Natural killer cell (primary cell): ENCODE measurements at regions not wholly inside any gene's neighbourhood (a gene's known extent, or its start where the extent isn't known, plus 50 kb on each side); places are given as distances from the start of the nearest gene placed in this dataset.

Source experiments
- ATAC-seq, 3 donors: fragments of 150-1000 bp in 2 of 3; fragments of 200-7000 bp in 1 of 3; cut with Tn5 transposase; 1 replicate in 1 of 3; 2 replicates in 2 of 3; pipeline ENCODE4 v1.10.0; 2021; ENCODE audit warnings: mild to moderate bottlenecking in 2 of 3, moderate library complexity in 2 of 3
- DNase-seq, 2 donors: peaks; one replicate each; pipeline versions ENCODE4 v3.0.0 to v3.0.0-alpha.2; 2013 to 2021; ENCODE audit warnings: mixed read lengths in 1 of 2
- H3K27ac ChIP-seq: one replicate; pipeline ENCODE4 v1.5.1; 2013; ENCODE audit warnings: mild to moderate bottlenecking, low read length
- H3K27me3 ChIP-seq: one replicate; pipeline ENCODE4 v1.6.1; 2013; ENCODE audit warnings: low read length; ENCODE audit not compliant: control insufficient read depth, insufficient read depth
- H3K36me3 ChIP-seq: one replicate; pipeline ENCODE4 v1.6.1; 2013; ENCODE audit warnings: low read length; ENCODE audit not compliant: control insufficient read depth, insufficient read depth
- H3K4me1 ChIP-seq: one replicate; pipeline ENCODE4 v1.6.1; 2013; ENCODE audit warnings: low read length; ENCODE audit not compliant: control insufficient read depth, insufficient read depth
- H3K4me3 ChIP-seq: one replicate; pipeline ENCODE4 v1.5.1; 2013; ENCODE audit warnings: low read length
- H3K9me3 ChIP-seq: one replicate; pipeline ENCODE4 v1.6.1; 2013; ENCODE audit warnings: low read length; ENCODE audit not compliant: control insufficient read depth, insufficient read depth
- H3K27ac Mint-ChIP-seq, 2 donors: one replicate each; pipeline ENCODE4 v1.8.0; 2022; ENCODE audit warnings: mild to moderate bottlenecking in 2 of 2, mixed read lengths in 2 of 2, moderate library complexity in 1 of 2
- H3K27me3 Mint-ChIP-seq, 2 donors: one replicate each; pipeline ENCODE4 v1.8.0; 2022; ENCODE audit warnings: low read depth in 2 of 2, mixed read lengths in 2 of 2
- H3K36me3 Mint-ChIP-seq: one replicate; pipeline ENCODE4 v1.8.0; 2022; ENCODE audit warnings: mixed read lengths
- H3K4me1 Mint-ChIP-seq, 2 donors: one replicate each; pipeline ENCODE4 v1.8.0; 2022; ENCODE audit warnings: mixed read lengths in 2 of 2
- H3K4me3 Mint-ChIP-seq: one replicate; pipeline ENCODE4 v1.8.0; 2022; ENCODE audit warnings: mild to moderate bottlenecking, moderate library complexity, mixed read lengths
- H3K9me3 Mint-ChIP-seq, 2 donors: one replicate each; pipeline ENCODE4 v1.8.0; 2022; ENCODE audit warnings: mixed read lengths in 2 of 2
- WGBS: methylation state at CpG from one replicate; pipeline ENCODE4 v1.1.7; 2013; ENCODE audit warnings: missing lambda C conversion rate; ENCODE audit not compliant: insufficient coverage; 5-methylcytosine and 5-hydroxymethylcytosine counted together
- intact Hi-C: fragments of 100-400 bp; cut with micrococcal nuclease; formaldehyde crosslinking; loops from one replicate; pipeline ENCODE4 v1.14.2; 2022
- TF ChIP-seq, protein P1 (sequence below): fragments of 200-600 bp; IDR thresholded peaks from one replicate; pipeline ENCODE4 v1.8.0; 2022; ENCODE audit warnings: antibody characterized with exemption

DNA sequence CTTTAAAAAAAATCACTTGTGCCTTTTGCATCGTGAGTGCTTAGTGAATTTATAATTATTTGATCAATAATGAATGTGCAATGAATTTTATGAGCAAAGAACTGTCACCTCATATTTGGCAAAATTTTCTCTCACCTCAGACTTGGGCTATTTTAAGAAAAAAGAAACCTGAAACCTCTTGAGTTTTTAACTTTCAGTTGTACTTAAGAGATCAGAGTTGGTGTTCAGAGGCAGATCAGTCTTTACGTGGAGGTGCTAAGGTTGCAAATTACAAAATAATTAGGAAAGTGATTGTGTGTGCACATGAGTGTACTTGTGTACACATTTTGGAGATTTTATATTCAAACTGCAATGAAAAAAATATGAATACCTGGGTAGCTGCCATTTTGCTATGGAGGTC is 218.7 kb upstream of the RBFOX1 start:
- Mint-ChIP-seq H3K4me1 (no peaks in the 10 kb centered on the region), H3K4me3 (no peak overlapping the region), H3K36me3 (no peaks in the 10 kb centered on the region), H3K27ac (no peak overlapping the region), H3K27me3 (no peaks in the 10 kb centered on the region), H3K9me3 (peaks cover 0 to 4% of the 10 kb centered on the region in 2 donors)
- H3K4me3 ChIP-seq, result no peak overlapping the region
- 88% methylated on average over 1 of the region's 2 CpGs for WGBS
- no peaks in the 10 kb centered on the region for H3K27me3 ChIP-seq
- no peaks in the 10 kb centered on the region for H3K36me3 ChIP-seq
- ATAC-seq, result no peak
- no peaks in the 10 kb centered on the region for H3K9me3 ChIP-seq
- intact Hi-C loops, result no loop called here
- TF ChIP-seq, protein P1, sequence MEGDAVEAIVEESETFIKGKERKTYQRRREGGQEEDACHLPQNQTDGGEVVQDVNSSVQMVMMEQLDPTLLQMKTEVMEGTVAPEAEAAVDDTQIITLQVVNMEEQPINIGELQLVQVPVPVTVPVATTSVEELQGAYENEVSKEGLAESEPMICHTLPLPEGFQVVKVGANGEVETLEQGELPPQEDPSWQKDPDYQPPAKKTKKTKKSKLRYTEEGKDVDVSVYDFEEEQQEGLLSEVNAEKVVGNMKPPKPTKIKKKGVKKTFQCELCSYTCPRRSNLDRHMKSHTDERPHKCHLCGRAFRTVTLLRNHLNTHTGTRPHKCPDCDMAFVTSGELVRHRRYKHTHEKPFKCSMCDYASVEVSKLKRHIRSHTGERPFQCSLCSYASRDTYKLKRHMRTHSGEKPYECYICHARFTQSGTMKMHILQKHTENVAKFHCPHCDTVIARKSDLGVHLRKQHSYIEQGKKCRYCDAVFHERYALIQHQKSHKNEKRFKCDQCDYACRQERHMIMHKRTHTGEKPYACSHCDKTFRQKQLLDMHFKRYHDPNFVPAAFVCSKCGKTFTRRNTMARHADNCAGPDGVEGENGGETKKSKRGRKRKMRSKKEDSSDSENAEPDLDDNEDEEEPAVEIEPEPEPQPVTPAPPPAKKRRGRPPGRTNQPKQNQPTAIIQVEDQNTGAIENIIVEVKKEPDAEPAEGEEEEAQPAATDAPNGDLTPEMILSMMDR, result no peak
- no peak overlapping the region for H3K27ac ChIP-seq
- no peak for DNase-seq
- H3K4me1 ChIP-seq, result no peaks in the 10 kb centered on the region

DNA sequence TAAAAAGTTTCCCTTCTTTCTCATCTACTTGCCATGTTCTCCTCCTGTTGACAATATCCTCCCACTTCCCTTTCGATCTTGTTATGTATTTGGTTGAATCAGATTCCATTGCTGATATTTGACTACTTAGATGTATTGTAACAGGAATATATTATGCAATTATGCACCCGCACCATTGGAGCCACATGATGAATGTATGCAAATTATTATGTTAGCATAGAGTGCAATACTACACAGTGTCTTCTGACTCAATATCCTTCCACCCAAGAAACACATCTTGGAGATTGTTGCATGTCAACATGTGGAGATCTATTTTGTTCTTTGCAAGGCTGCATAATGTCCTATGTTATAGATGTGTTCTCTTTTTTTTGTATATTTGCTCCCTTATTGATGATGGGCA is 219.2 kb upstream of the RBFOX1 start:
- H3K36me3 ChIP-seq, result no peaks in the 10 kb centered on the region
- no peak overlapping the region for H3K4me3 ChIP-seq
- Mint-ChIP-seq H3K36me3 (no peaks in the 10 kb centered on the region), H3K4me3 (no peak overlapping the region), H3K27me3 (no peaks in the 10 kb centered on the region), H3K4me1 (no peaks in the 10 kb centered on the region), H3K27ac (no peak overlapping the region), H3K9me3 (peaks cover 3 to 6% of the 10 kb centered on the region in 2 donors)
- H3K4me1 ChIP-seq, result no peaks in the 10 kb centered on the region
- 100% methylated on average over 1 of the region's 2 CpGs for WGBS
- intact Hi-C loops, result no loop called here
- ATAC-seq (no peak), DNase-seq (no peak)
- no peak overlapping the region for H3K27ac ChIP-seq
- no peaks in the 10 kb centered on the region for H3K9me3 ChIP-seq
- no peaks in the 10 kb centered on the region for H3K27me3 ChIP-seq
- TF ChIP-seq, protein P1, result no peak

DNA sequence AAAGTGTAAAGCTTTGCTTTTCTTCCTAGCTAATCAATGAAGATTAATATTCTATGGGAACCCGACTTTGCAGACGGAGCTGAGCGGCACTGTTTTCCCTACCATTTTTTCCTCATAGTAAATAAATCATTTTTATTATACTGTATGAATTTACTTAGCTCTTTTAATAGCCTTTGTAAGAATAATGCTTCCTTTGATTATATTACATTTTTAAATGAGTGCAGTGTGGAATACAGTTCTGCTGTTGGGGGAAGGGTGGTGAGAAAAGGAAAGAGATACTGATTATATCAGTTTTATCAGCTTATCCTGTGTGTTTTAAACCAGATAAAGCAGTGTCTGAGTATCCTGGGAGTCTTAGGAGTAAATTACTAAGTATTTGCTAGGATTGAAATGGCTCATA is 221.4 kb upstream of the RBFOX1 start:
- H3K9me3 ChIP-seq, result no peaks in the 10 kb centered on the region

DNA sequence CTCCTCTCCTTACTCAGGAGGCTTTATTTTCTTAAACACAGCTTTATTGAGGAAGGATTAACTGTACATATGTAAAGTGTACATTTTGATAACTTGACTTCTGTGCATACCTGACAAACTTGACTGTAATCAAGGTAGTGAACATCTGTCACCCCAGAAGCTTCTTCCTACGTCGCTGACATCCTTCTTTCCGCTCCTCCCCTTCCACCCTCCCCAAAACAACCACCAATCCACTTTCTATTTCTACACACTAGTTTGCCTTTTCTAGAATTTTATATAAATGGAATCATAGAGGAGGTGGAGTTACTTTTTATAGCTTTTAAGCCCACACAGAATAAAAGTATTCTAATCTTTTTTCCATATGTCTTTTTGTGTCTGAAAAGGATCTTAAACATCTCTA is 225.2 kb upstream of the RBFOX1 start:
- DNase-seq (no peak), ATAC-seq (no peak)
- H3K36me3 Mint-ChIP-seq, result no peaks in the 10 kb centered on the region
- Histone ChIP-seq H3K36me3 (no peaks in the 10 kb centered on the region), H3K27me3 (no peaks in the 10 kb centered on the region), H3K4me1 (no peaks in the 10 kb centered on the region), H3K4me3 (no peak overlapping the region), H3K9me3 (no peaks in the 10 kb centered on the region), H3K27ac (no peak overlapping the region)
- H3K4me1 Mint-ChIP-seq, result no peaks in the 10 kb centered on the region
- intact Hi-C loops, result no loop called here
- H3K9me3 Mint-ChIP-seq, result peaks cover 3 to 7% of the 10 kb centered on the region in 2 donors
- no peaks in the 10 kb centered on the region for H3K27me3 Mint-ChIP-seq
- TF ChIP-seq, protein P1, result no peak
- no peak overlapping the region for H3K27ac Mint-ChIP-seq
- WGBS, result 53% methylated on average over 2 of the region's 3 CpGs
- H3K4me3 Mint-ChIP-seq, result no peak overlapping the region

More for the DNA sequence above, 221.4 kb upstream of the RBFOX1 start:
- H3K4me1 ChIP-seq, result no peaks in the 10 kb centered on the region
- TF ChIP-seq, protein P1, result no peak
- ATAC-seq (no peak), DNase-seq (no peak)
- H3K9me3 Mint-ChIP-seq, result peaks cover 3 to 6% of the 10 kb centered on the region in 2 donors
- no CpG with 5 or more reads among the region's 3 CpGs for WGBS
- no peaks in the 10 kb centered on the region for H3K27me3 Mint-ChIP-seq
- no peaks in the 10 kb centered on the region for H3K4me1 Mint-ChIP-seq
- H3K4me3 ChIP-seq, result no peak overlapping the region
- H3K36me3 ChIP-seq, result no peaks in the 10 kb centered on the region
- no peak overlapping the region for H3K27ac Mint-ChIP-seq
- no peak overlapping the region for H3K27ac ChIP-seq
- intact Hi-C loops, result no loop called here
- no peaks in the 10 kb centered on the region for H3K27me3 ChIP-seq
- H3K36me3 Mint-ChIP-seq, result no peaks in the 10 kb centered on the region
- H3K4me3 Mint-ChIP-seq, result no peak overlapping the region
